GM23338 (cell line): ENCODE measurements at regions not wholly inside any gene's neighbourhood (a gene's known extent, or its start where the extent isn't known, plus 50 kb on each side); places are given as distances from the start of the nearest gene placed in this dataset.

ENCODE experiments used
- ATAC-seq: fragments of 200-7000 bp; cut with Tn5 transposase; 3 replicates; pipeline ENCODE4 v1.9.1; 2020
- DNase-seq: peaks from one replicate; pipeline ENCODE4 v3.0.0-alpha.2; 2015; ENCODE audit warnings: low spot score
- H2AFZ ChIP-seq: fragments of 200-600 bp; sonication (generic); 2 replicates; pipeline ENCODE4 v1.8.0; 2016; ENCODE audit warnings: antibody characterized with exemption, mild to moderate bottlenecking, moderate library complexity
- H3F3A ChIP-seq: fragments of 200-600 bp; sonication (generic); replicated peaks from 2 replicates; pipeline ENCODE4 v1.8.0; 2017; ENCODE audit warnings: antibody characterized with exemption, mixed run types, low read depth
- H3K27ac ChIP-seq: fragments of 200-600 bp; sonication (generic); 2 replicates; pipeline ENCODE4 v1.6.1; 2016; ENCODE audit warnings: low read depth
- H3K27me3 ChIP-seq: fragments of 200-600 bp; sonication (generic); 2 replicates; pipeline ENCODE4 v1.8.0; 2016; ENCODE audit warnings: mild to moderate bottlenecking, mixed run types, moderate library complexity; ENCODE audit not compliant: insufficient read depth
- H3K36me3 ChIP-seq: fragments of 200-600 bp; sonication (generic); 2 replicates; pipeline ENCODE4 v1.8.0; 2016; ENCODE audit warnings: mild to moderate bottlenecking; ENCODE audit not compliant: insufficient read depth
- H3K4me1 ChIP-seq: fragments of 200-600 bp; sonication (generic); 2 replicates; pipeline ENCODE4 v1.8.0; 2016; ENCODE audit warnings: mild to moderate bottlenecking, moderate library complexity; ENCODE audit not compliant: insufficient read depth
- H3K4me2 ChIP-seq: fragments of 200-600 bp; sonication (generic); 2 replicates; pipeline ENCODE4 v1.7.1; 2017; ENCODE audit warnings: mixed run types
- H3K4me3 ChIP-seq: fragments of 200-600 bp; sonication (generic); 2 replicates; pipeline ENCODE4 v1.6.1; 2016; ENCODE audit warnings: mixed run types
- H3K79me2 ChIP-seq: fragments of 200-600 bp; sonication (generic); replicated peaks from 2 replicates; pipeline ENCODE4 v1.8.0; 2017; ENCODE audit warnings: mild to moderate bottlenecking; ENCODE audit not compliant: insufficient read depth
- H3K9me2 ChIP-seq: fragments of 200-600 bp; sonication (generic); 2 replicates; pipeline ENCODE4 v1.8.0; 2017; ENCODE audit not compliant: insufficient read depth
- H4K20me1 ChIP-seq: fragments of 200-600 bp; sonication (generic); replicated peaks from 2 replicates; pipeline ENCODE4 v1.8.0; 2017; ENCODE audit warnings: mild to moderate bottlenecking; ENCODE audit not compliant: insufficient read depth
- H3K27ac Mint-ChIP-seq: 2 replicates; pipeline ENCODE4 v1.8.0; 2020; ENCODE audit warnings: inconsistent platforms, mild to moderate bottlenecking, moderate library complexity, mixed read lengths
- H3K27me3 Mint-ChIP-seq: 3 replicates; pipeline ENCODE4 v1.8.0; 2022; ENCODE audit warnings: low read depth, mild to moderate bottlenecking, moderate library complexity, mixed read lengths, inconsistent platforms; ENCODE audit not compliant: insufficient read depth, poor library complexity
- H3K36me3 Mint-ChIP-seq: 3 replicates; pipeline ENCODE4 v1.8.0; 2021; ENCODE audit warnings: low read depth, mild to moderate bottlenecking, inconsistent platforms, moderate library complexity, mixed read lengths
- H3K4me1 Mint-ChIP-seq: 3 replicates; pipeline ENCODE4 v1.8.0; 2020; ENCODE audit warnings: mild to moderate bottlenecking, inconsistent platforms, mixed read lengths
- H3K4me3 Mint-ChIP-seq: 3 replicates; pipeline ENCODE4 v1.8.0; 2021; ENCODE audit warnings: moderate library complexity, mild to moderate bottlenecking, inconsistent platforms, mixed read lengths
- H3K9me3 Mint-ChIP-seq: 3 replicates; pipeline ENCODE4 v1.8.0; 2020; ENCODE audit warnings: moderate library complexity, mild to moderate bottlenecking, inconsistent platforms, mixed read lengths
- CREB1 ChIP-seq: fragments of 250-450 bp; sonication (Bioruptor Pico); IDR thresholded peaks from 2 replicates; pipeline ENCODE4 v1.5.0; 2020; ENCODE audit warnings: low read depth, mild to moderate bottlenecking, moderate library complexity
- EZH2 ChIP-seq: fragments of 200-600 bp; sonication (generic); IDR thresholded peaks from one replicate; pipeline ENCODE4 v1.8.0; 2017; ENCODE audit warnings: antibody characterized with exemption, mild to moderate bottlenecking, low read depth; ENCODE audit not compliant: unreplicated experiment
- JUNB ChIP-seq: IDR thresholded peaks from one replicate; pipeline ENCODE4 v1.6.1; 2016; ENCODE audit warnings: antibody characterized with exemption; ENCODE audit not compliant: unreplicated experiment
- ZNF114 ChIP-seq: fragments of 250-450 bp; sonication (Bioruptor Pico); IDR thresholded peaks from 2 replicates; pipeline ENCODE4 v1.5.0; 2020; ENCODE audit warnings: mild to moderate bottlenecking, moderate library complexity
- ZNF331 ChIP-seq: fragments of 250-450 bp; sonication (Bioruptor Pico); IDR thresholded peaks from 2 replicates; pipeline ENCODE4 v1.5.0; 2020; ENCODE audit warnings: low read depth, mild to moderate bottlenecking, moderate library complexity
- ZNF462 ChIP-seq: fragments of 250-450 bp; sonication (Bioruptor Pico); IDR thresholded peaks from 2 replicates; pipeline ENCODE4 v1.5.0; 2020; ENCODE audit warnings: mild to moderate bottlenecking, moderate library complexity

GRCh38 chrX:73932522-73932921, 80.0 kb upstream of the XIST start (continued):
- TF ChIP-seq ZNF462 (CRISPR knock-in tag) (no peak), ZNF331 (CRISPR knock-in tag) (no peak), ZNF114 (CRISPR knock-in tag) (no peak)

GRCh38 chrX:73930300-73930699, 77.8 kb upstream of the XIST start:
- Mint-ChIP-seq H3K4me1 (no peaks in the 10 kb centered on the region), H3K9me3 (peaks cover 3% of the 10 kb centered on the region; the same call in 1 of the 3 replicates), H3K27me3 (peaks cover 2% of the 10 kb centered on the region), H3K36me3 (no peaks in the 10 kb centered on the region), H3K27ac (no peak overlapping the region), H3K4me3 (no peak overlapping the region)
- H3K36me3 ChIP-seq = no peaks in the 10 kb centered on the region
- H3K27me3 ChIP-seq = no peaks in the 10 kb centered on the region
- H4K20me1 ChIP-seq = no peaks in the 10 kb centered on the region
- no peaks in the 10 kb centered on the region for H3K79me2 ChIP-seq
- no peak overlapping the region for H2AFZ ChIP-seq
- H3K4me3 ChIP-seq = no peak overlapping the region
- no peaks in the 10 kb centered on the region for H3K4me1 ChIP-seq
- no peak overlapping the region for H3K4me2 ChIP-seq
- no peaks in the 10 kb centered on the region for H3K9me2 ChIP-seq
- no peaks in the 10 kb centered on the region for H3F3A ChIP-seq
- DNase-seq (no peak), ATAC-seq (no peak)
- no peak overlapping the region for H3K27ac ChIP-seq
- no peak for TF ChIP-seq EZH2
- no peak for TF ChIP-seq JUNB
- no peak for TF ChIP-seq CREB1 (CRISPR knock-in tag)
